H1 (cell line): ENCODE measurements at regions not wholly inside any gene's neighbourhood (a gene's known extent, or its start where the extent isn't known, plus 50 kb on each side); places are given as distances from the start of the nearest gene placed in this dataset.

Experiments used
- CTCF ChIA-PET: fragments of 300-600 bp; sonication (Branson Sonifier 250); formaldehyde crosslinking; loops from one replicate; lab custom pipeline; 2021; ENCODE audit not compliant: partially characterized antibody; lab: Charles Lee
- POLR2A ChIA-PET: fragments of 300-600 bp; sonication (Branson Sonifier 250); formaldehyde crosslinking; loops from one replicate; lab custom pipeline; 2021; ENCODE audit warnings: inconsistent platforms; ENCODE audit not compliant: partially characterized antibody; lab: Charles Lee
- DNase-seq, 2 experiments: peaks; one replicate each; pipeline versions ENCODE4 v3.0.0 to v3.0.0-alpha.2; 2010 to 2022; ENCODE audit warnings: low spot score in 2 of 2, low read depth in 1 of 2, mixed read lengths in 1 of 2
- FAIRE-seq: peaks from 2 replicates; lab custom pipeline; 2011; peaks lifted over from hg19 to GRCh38; lab: Jason Lieb, UNC
- H2AFZ ChIP-seq: 2 replicates; pipeline ENCODE4 v1.8.1; 2012; ENCODE audit warnings: low read length, inconsistent platforms
- H2AK5ac ChIP-seq: 2 replicates; pipeline ENCODE4 v1.6.1; 2013; ENCODE audit warnings: low read depth, low read length
- H2BK120ac ChIP-seq: replicated peaks from 2 replicates; pipeline ENCODE3; 2013; ENCODE audit warnings: low read depth, low read length, inconsistent platforms
- H2BK12ac ChIP-seq: 2 replicates; pipeline ENCODE4 v1.6.1; 2013; ENCODE audit warnings: low read depth, low read length
- H2BK15ac ChIP-seq: 2 replicates; pipeline ENCODE4 v1.6.1; 2013; ENCODE audit warnings: low read length
- H2BK20ac ChIP-seq: 2 replicates; pipeline ENCODE4 v1.6.1; 2013; ENCODE audit warnings: low read length
- H2BK5ac ChIP-seq: 2 replicates; pipeline ENCODE4 v1.6.1; 2013; ENCODE audit warnings: low read depth, low read length
- H3K14ac ChIP-seq: 2 replicates; pipeline ENCODE4 v1.6.1; 2013; ENCODE audit warnings: inconsistent platforms; ENCODE audit not compliant: insufficient read length
- H3K18ac ChIP-seq: 2 replicates; pipeline ENCODE4 v1.6.1; 2013; ENCODE audit warnings: low read length; ENCODE audit errors: extremely low read depth
- H3K23ac ChIP-seq: 2 replicates; pipeline ENCODE4 v1.6.1; 2013; ENCODE audit warnings: inconsistent platforms; ENCODE audit not compliant: insufficient read length
- H3K23me2 ChIP-seq: 2 replicates; pipeline ENCODE4 v1.6.1; 2013; ENCODE audit warnings: low read depth, low read length
- H3K27ac ChIP-seq: 2 replicates; pipeline ENCODE4 v1.6.1; 2011; ENCODE audit warnings: low read depth, low read length, inconsistent platforms
- H3K27me3 ChIP-seq, 4 experiments: replicated peaks in 1 of 4; 1 replicate in 1 of 4; 2 replicates in 3 of 4; pipeline versions ENCODE4 v1.6.1 to v1.8.1; 2011 to 2013; ENCODE audit warnings: low read length in 3 of 4, mild to moderate bottlenecking in 3 of 4, inconsistent platforms in 2 of 4, mixed read lengths in 2 of 4, moderate library complexity in 1 of 4; ENCODE audit not compliant: control insufficient read depth in 3 of 4, insufficient read depth in 3 of 4; ENCODE audit errors: extremely low read depth in 1 of 4
- H3K36me3 ChIP-seq, 4 experiments: 2 replicates each; pipeline versions ENCODE4 v1.6.1 to v1.8.1; 2011 to 2013; ENCODE audit warnings: mild to moderate bottlenecking in 4 of 4, low read length in 3 of 4, moderate library complexity in 2 of 4, control low read depth in 1 of 4, inconsistent platforms in 1 of 4; ENCODE audit not compliant: insufficient read depth in 4 of 4, control insufficient read depth in 2 of 4
- H3K4ac ChIP-seq: replicated peaks from 2 replicates; pipeline ENCODE3; 2013; ENCODE audit warnings: low read length, low read depth, mixed read lengths, inconsistent platforms; ENCODE audit not compliant: insufficient read length
- H3K4me1 ChIP-seq, 4 experiments: replicated peaks in 1 of 4; 1 replicate in 1 of 4; 2 replicates in 3 of 4; pipeline versions ENCODE4 v1.6.1 to v1.8.1; 2011 to 2013; ENCODE audit warnings: low read length in 3 of 4, inconsistent platforms in 2 of 4, mixed read lengths in 1 of 4; ENCODE audit not compliant: insufficient read depth in 4 of 4, control insufficient read depth in 3 of 4
- H3K4me2 ChIP-seq, 2 experiments: 2 replicates each; pipeline versions ENCODE4 v1.6.1 to v1.8.1; 2011 to 2013; ENCODE audit warnings: low read depth in 2 of 2, low read length in 2 of 2, control low read depth in 1 of 2, inconsistent platforms in 1 of 2, mild to moderate bottlenecking in 1 of 2; ENCODE audit not compliant: insufficient read depth in 1 of 2
- H3K4me3 ChIP-seq, 4 experiments: fragments of 200-600, 300-600 bp in 1 of 4; sonication (generic), shearing (Covaris generic), sonication (Bioruptor Twin) in 1 of 4; 2 replicates each; pipeline versions ENCODE4 v1.5.1 to v1.8.1; 2011 to 2016; ENCODE audit warnings: low read length in 4 of 4, low read depth in 3 of 4, control low read depth in 2 of 4, inconsistent platforms in 2 of 4, mild to moderate bottlenecking in 2 of 4, mixed read lengths in 1 of 4, moderate library complexity in 1 of 4; ENCODE audit not compliant: insufficient read depth in 2 of 4; ENCODE audit errors: extremely low read depth in 1 of 4
- H3K56ac ChIP-seq: replicated peaks from 2 replicates; pipeline ENCODE3; 2013; ENCODE audit warnings: low read depth, mild to moderate bottlenecking, mixed read lengths, low read length, inconsistent platforms; ENCODE audit not compliant: insufficient read length
- H3K79me1 ChIP-seq: 2 replicates; pipeline ENCODE4 v1.6.1; 2013; ENCODE audit warnings: low read depth, low read length, control low read depth
- H3K79me2 ChIP-seq, 2 experiments: 2 replicates each; pipeline versions ENCODE4 v1.6.1 to v1.8.1; 2012 to 2013; ENCODE audit warnings: low read length in 2 of 2, mild to moderate bottlenecking in 2 of 2, inconsistent platforms in 1 of 2; ENCODE audit not compliant: insufficient read depth in 2 of 2, control insufficient read depth in 1 of 2
- H3K9ac ChIP-seq, 4 experiments: replicated peaks in 1 of 4; 1 replicate in 1 of 4; 2 replicates in 3 of 4; pipeline versions ENCODE4 v1.6.1 to v1.8.1; 2011 to 2013; ENCODE audit warnings: low read depth in 3 of 4, low read length in 3 of 4, control low read depth in 2 of 4, mild to moderate bottlenecking in 2 of 4, moderate library complexity in 2 of 4, inconsistent platforms in 1 of 4; ENCODE audit errors: extremely low read depth in 1 of 4
- H3K9me3 ChIP-seq, 2 experiments: 2 replicates each; pipeline versions ENCODE4 v1.6.1 to v1.8.1; 2012 to 2013; ENCODE audit warnings: mild to moderate bottlenecking in 2 of 2, moderate library complexity in 2 of 2, control low read depth in 1 of 2, inconsistent platforms in 1 of 2, low read depth in 1 of 2, low read length in 1 of 2, mixed read lengths in 1 of 2; ENCODE audit not compliant: insufficient read depth in 2 of 2
- H4K20me1 ChIP-seq, 2 experiments: replicated peaks in 1 of 2; 2 replicates each; pipeline versions ENCODE3 to v1.8.1; 2011 to 2013; ENCODE audit warnings: inconsistent platforms in 2 of 2, low read length in 2 of 2, mild to moderate bottlenecking in 1 of 2; ENCODE audit not compliant: insufficient read depth in 2 of 2, control insufficient read depth in 1 of 2
- H4K5ac ChIP-seq: 2 replicates; pipeline ENCODE4 v1.6.1; 2013; ENCODE audit warnings: low read length, low read depth, mixed read lengths, inconsistent platforms; ENCODE audit not compliant: insufficient read length
- H4K8ac ChIP-seq: 2 replicates; pipeline ENCODE4 v1.8.0; 2013; ENCODE audit warnings: mild to moderate bottlenecking, moderate library complexity, low read length, inconsistent platforms; ENCODE audit not compliant: insufficient read depth; ENCODE audit errors: extremely low read depth
- H4K91ac ChIP-seq: replicated peaks from 2 replicates; pipeline ENCODE3; 2013; ENCODE audit warnings: low read length, mixed read lengths, inconsistent platforms; ENCODE audit not compliant: insufficient read length
- BACH1 ChIP-seq: IDR thresholded peaks from 2 replicates; pipeline ENCODE4 v1.6.1; 2012; ENCODE audit warnings: low read length, improper control_type of control experiment
- POU5F1 ChIP-seq: IDR thresholded peaks from 2 replicates; pipeline ENCODE4 v1.6.1; 2011; ENCODE audit warnings: low read depth, mild to moderate bottlenecking, low read length, moderate library complexity
- RAD21 ChIP-seq, 2 experiments: IDR thresholded peaks in 1 of 2; conservative IDR thresholded peaks in 1 of 2; 2 replicates each; pipeline ENCODE4 v1.6.1; 2011; ENCODE audit warnings: low read depth in 2 of 2, low read length in 2 of 2, improper control_type of control experiment in 1 of 2, inconsistent platforms in 1 of 2, mild to moderate bottlenecking in 1 of 2, moderate library complexity in 1 of 2
- RXRA ChIP-seq: IDR thresholded peaks from 2 replicates; pipeline ENCODE4 v1.6.1; 2011; ENCODE audit warnings: low read depth, mild to moderate bottlenecking, low read length, moderate library complexity; ENCODE audit not compliant: insufficient read depth
- SAP30 ChIP-seq: fragments of 300-600 bp; sonication (generic); IDR thresholded peaks from 2 replicates; pipeline ENCODE4 v1.7.1; 2012; ENCODE audit warnings: low read length, moderate library complexity, mild to moderate bottlenecking, inconsistent platforms; ENCODE audit not compliant: insufficient read depth, insufficient replicate concordance
- SIN3A ChIP-seq, 2 experiments: IDR thresholded peaks in 1 of 2; conservative IDR thresholded peaks in 1 of 2; 2 replicates each; pipeline ENCODE4 v1.6.1; 2011 to 2012; ENCODE audit warnings: low read length in 2 of 2, improper control_type of control experiment in 1 of 2, low read depth in 1 of 2, mild to moderate bottlenecking in 1 of 2
- SP2 ChIP-seq: IDR thresholded peaks from 2 replicates; pipeline ENCODE4 v1.6.1; 2012; ENCODE audit warnings: mild to moderate bottlenecking, low read length, inconsistent platforms
- TAF7 ChIP-seq: optimal IDR thresholded peaks from 2 replicates; pipeline ENCODE3; 2011; ENCODE audit warnings: low read depth, mild to moderate bottlenecking, inconsistent platforms, low read length, moderate library complexity, borderline replicate concordance
- WGBS, 2 experiments: shearing (Covaris generic) in 1 of 2; methylation state at CpG; one replicate each; pipeline versions ENCODE4 v1.1.6 to v1.1.7; 2013 to 2015; ENCODE audit warnings: low lambda C conversion rate in 2 of 2, mixed read lengths in 2 of 2, inconsistent platforms in 1 of 2, low coverage in 1 of 2, missing lambda C conversion rate in 1 of 2; ENCODE audit not compliant: insufficient replicate concordance in 2 of 2, insufficient coverage in 1 of 2, insufficient read length in 1 of 2; ENCODE audit errors: extremely low coverage in 1 of 2, missing lambda C conversion rate in 1 of 2; 5-methylcytosine and 5-hydroxymethylcytosine counted together
- TF ChIP-seq, protein P1 (sequence below): IDR thresholded peaks from 2 replicates; pipeline ENCODE4 v1.6.1; 2012; ENCODE audit warnings: inconsistent platforms
- TF ChIP-seq, protein P2 (sequence below), 3 experiments: IDR thresholded peaks; 1 replicate in 2 of 3; 2 replicates in 1 of 3; pipeline versions ENCODE4 v1.5.1 to v1.6.1; 2011; ENCODE audit warnings: low read length in 3 of 3, mild to moderate bottlenecking in 3 of 3, inconsistent platforms in 2 of 3, low read depth in 1 of 3, moderate library complexity in 1 of 3; ENCODE audit not compliant: insufficient read depth in 1 of 3; ENCODE audit errors: control extremely low read depth in 1 of 3
- TF ChIP-seq, protein P3 (sequence below): IDR thresholded peaks from 2 replicates; pipeline ENCODE4 v1.6.1; 2012; ENCODE audit warnings: inconsistent platforms

DNA sequence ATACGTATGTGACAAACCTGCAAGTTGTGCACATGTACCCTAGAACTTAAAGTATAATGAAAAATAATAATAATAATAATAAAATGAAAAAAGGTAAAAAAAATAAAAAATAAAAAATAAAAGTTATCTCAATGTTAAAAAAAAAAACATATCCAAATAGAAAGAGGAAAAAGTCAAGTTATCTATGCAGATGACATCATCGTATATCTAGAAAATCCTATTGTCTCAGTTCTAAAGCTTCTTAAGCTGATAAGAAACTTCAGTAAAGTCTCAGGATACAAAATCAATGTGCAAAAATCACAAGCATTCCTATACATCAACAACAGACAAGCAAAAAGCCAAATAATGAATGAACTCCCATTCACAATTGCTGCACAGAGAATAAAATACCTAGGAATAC is 466.6 kb upstream of the PHF14 start:
- Histone ChIP-seq H3K27ac (no peak overlapping the region), H3K4me2 (no peak overlapping the region), H3K23ac (no peak overlapping the region), H2AK5ac (no peak overlapping the region), H2AFZ (no peak overlapping the region), H4K8ac (no peak overlapping the region), H3K79me2 (no peaks in the 10 kb centered on the region), H3K18ac (no peak overlapping the region), H2BK120ac (no peak overlapping the region), H3K27me3 (no peaks in the 10 kb centered on the region), H3K56ac (no peak overlapping the region), H3K4me3 (no peak overlapping the region), H3K23me2 (no peaks in the 10 kb centered on the region), H3K4ac (no peak overlapping the region), H4K5ac (no peak overlapping the region), H3K79me1 (no peaks in the 10 kb centered on the region), H4K20me1 (no peaks in the 10 kb centered on the region), H3K9me3 (no peaks in the 10 kb centered on the region), H3K36me3 (no peaks in the 10 kb centered on the region), H3K4me1 (no peaks in the 10 kb centered on the region), H2BK20ac (no peak overlapping the region), H2BK15ac (no peak overlapping the region), H2BK5ac (no peak overlapping the region), H2BK12ac (no peak overlapping the region), H3K14ac (no peak overlapping the region), H3K9ac (no peak overlapping the region), H4K91ac (no peak overlapping the region)
- WGBS, 2 experiments: 100% methylated on average over 1 of the region's 2 CpGs; no CpG with 5 or more reads in 1 of the 2 experiments
- CTCF ChIA-PET: no interaction called here
- POLR2A ChIA-PET: no interaction called here
- DNase-seq (no peak), FAIRE-seq (no peak)
- TF ChIP-seq SP2 (no peak), POU5F1 (no peak), SIN3A (conservative IDR thresholded peaks at IDR 0.05 in 1 of 2, IDR thresholded peaks at IDR 0.05 in 1 of 2; ENCODE audit: low read depth in 1 of 2, low read length in 2 of 2) (no peak), SAP30 (no peak), RAD21 (IDR thresholded peaks at IDR 0.05 in 1 of 2, conservative IDR thresholded peaks at IDR 0.05 in 1 of 2; ENCODE audit: low read depth in 2 of 2, low read length in 2 of 2) (no peak), TAF7 (no peak), BACH1 (no peak), RXRA (no peak)
- TF ChIP-seq, protein P1, sequence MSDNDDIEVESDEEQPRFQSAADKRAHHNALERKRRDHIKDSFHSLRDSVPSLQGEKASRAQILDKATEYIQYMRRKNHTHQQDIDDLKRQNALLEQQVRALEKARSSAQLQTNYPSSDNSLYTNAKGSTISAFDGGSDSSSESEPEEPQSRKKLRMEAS: no peak
- TF ChIP-seq, protein P2, sequence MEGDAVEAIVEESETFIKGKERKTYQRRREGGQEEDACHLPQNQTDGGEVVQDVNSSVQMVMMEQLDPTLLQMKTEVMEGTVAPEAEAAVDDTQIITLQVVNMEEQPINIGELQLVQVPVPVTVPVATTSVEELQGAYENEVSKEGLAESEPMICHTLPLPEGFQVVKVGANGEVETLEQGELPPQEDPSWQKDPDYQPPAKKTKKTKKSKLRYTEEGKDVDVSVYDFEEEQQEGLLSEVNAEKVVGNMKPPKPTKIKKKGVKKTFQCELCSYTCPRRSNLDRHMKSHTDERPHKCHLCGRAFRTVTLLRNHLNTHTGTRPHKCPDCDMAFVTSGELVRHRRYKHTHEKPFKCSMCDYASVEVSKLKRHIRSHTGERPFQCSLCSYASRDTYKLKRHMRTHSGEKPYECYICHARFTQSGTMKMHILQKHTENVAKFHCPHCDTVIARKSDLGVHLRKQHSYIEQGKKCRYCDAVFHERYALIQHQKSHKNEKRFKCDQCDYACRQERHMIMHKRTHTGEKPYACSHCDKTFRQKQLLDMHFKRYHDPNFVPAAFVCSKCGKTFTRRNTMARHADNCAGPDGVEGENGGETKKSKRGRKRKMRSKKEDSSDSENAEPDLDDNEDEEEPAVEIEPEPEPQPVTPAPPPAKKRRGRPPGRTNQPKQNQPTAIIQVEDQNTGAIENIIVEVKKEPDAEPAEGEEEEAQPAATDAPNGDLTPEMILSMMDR (IDR thresholded peaks at IDR 0.05; ENCODE audit: control extremely low read depth in 1 of 3, insufficient read depth in 1 of 3, low read depth in 1 of 3, low read length in 3 of 3): no peak
- TF ChIP-seq, protein P3, sequence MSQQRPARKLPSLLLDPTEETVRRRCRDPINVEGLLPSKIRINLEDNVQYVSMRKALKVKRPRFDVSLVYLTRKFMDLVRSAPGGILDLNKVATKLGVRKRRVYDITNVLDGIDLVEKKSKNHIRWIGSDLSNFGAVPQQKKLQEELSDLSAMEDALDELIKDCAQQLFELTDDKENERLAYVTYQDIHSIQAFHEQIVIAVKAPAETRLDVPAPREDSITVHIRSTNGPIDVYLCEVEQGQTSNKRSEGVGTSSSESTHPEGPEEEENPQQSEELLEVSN: no peak
